Thyroid gland (tissue), 4 donors: ENCODE measurements at regions not wholly inside any gene's neighbourhood (a gene's known extent, or its start where the extent isn't known, plus 50 kb on each side); places are given as distances from the start of the nearest gene placed in this dataset.

Experiments
- DNase-seq, 2 donors: peaks; one replicate each; pipeline ENCODE4 v3.0.0-alpha.2; 2019
- H3K27ac ChIP-seq, 3 donors: fragments of 200-600 bp; sonication (generic); 1 replicate in 2 of 3; 2 replicates in 1 of 3; pipeline ENCODE4 v1.5.1; 2016 to 2019; ENCODE audit warnings: mild to moderate bottlenecking in 1 of 3, moderate library complexity in 1 of 3
- H3K27me3 ChIP-seq: fragments of 200-600 bp; sonication (generic); one replicate; pipeline ENCODE4 v1.5.1; 2019
- H3K36me3 ChIP-seq, 2 donors: fragments of 200-600 bp; sonication (generic); one replicate each; pipeline ENCODE4 v1.5.1; 2016 to 2019
- H3K4me1 ChIP-seq, 2 donors: fragments of 200-600 bp; sonication (generic); one replicate each; pipeline ENCODE4 v1.5.1; 2017 to 2019
- H3K4me3 ChIP-seq, 3 donors: fragments of 200-600 bp; sonication (generic); replicated peaks in 1 of 3; 1 replicate in 2 of 3; 2 replicates in 1 of 3; pipeline ENCODE4 v1.5.1; 2016; ENCODE audit warnings: mild to moderate bottlenecking in 1 of 3
- H3K9me3 ChIP-seq: fragments of 200-600 bp; sonication (generic); one replicate; pipeline ENCODE4 v1.5.1; 2017
- CTCF ChIP-seq, 6 experiments: fragments of 200-600 bp in 3 of 6; fragments of 450-650 bp in 3 of 6; sonication (generic) in 3 of 6; IDR thresholded peaks; one replicate each; pipeline ENCODE4 v1.5.1; 2016 to 2019; ENCODE audit warnings: antibody characterized with exemption in 6 of 6, mild to moderate bottlenecking in 2 of 6, inconsistent platforms in 1 of 6, moderate library complexity in 1 of 6
- POLR2A ChIP-seq, 2 donors: fragments of 450-650 bp; IDR thresholded peaks; one replicate each; pipeline ENCODE4 v1.6.1; 2017; ENCODE audit warnings: antibody characterized with exemption in 2 of 2, mild to moderate bottlenecking in 2 of 2, moderate library complexity in 1 of 2
- WGBS, 2 donors: methylation state at CpG; one replicate each; pipeline ENCODE4 v1.1.5; 2017; 5-methylcytosine and 5-hydroxymethylcytosine counted together
- intact Hi-C: fragments of 100-400 bp; cut with DNase I; formaldehyde crosslinking; loops from one replicate; pipeline ENCODE4 v1.15.1; 2023

- Histone ChIP-seq H3K36me3 (no peaks in the 10 kb centered on the region), H3K27me3 (no peaks in the 10 kb centered on the region), H3K9me3 (no peaks in the 10 kb centered on the region), H3K4me1 (peaks cover 0 to 4% of the 10 kb centered on the region in 2 donors), H3K4me3 (no peak overlapping the region), H3K27ac (no peak overlapping the region)
- WGBS, 2 donors: 45 to 55% methylated on average over 3 of the region's 3 CpGs
- intact Hi-C loops: no loop called here
- no peak for DNase-seq
- no peak for TF ChIP-seq CTCF (IDR thresholded peaks at IDR 0.05)
- TF ChIP-seq POLR2A (IDR thresholded peaks at IDR 0.05): no peak
Measured at GRCh38 chr1:14194511-14194910, 404.0 kb upstream of the KAZN start.

GRCh38 chr1:14205066-14205465, 393.4 kb upstream of the KAZN start:
- 92 to 100% methylated on average over 1 of the region's 1 CpG for WGBS, 2 donors

GRCh38 chr1:14215151-14215550, 383.3 kb upstream of the KAZN start:
- Histone ChIP-seq H3K27me3 (no peaks in the 10 kb centered on the region), H3K36me3 (no peaks in the 10 kb centered on the region), H3K27ac (no peak overlapping the region), H3K4me3 (no peak overlapping the region), H3K9me3 (no peaks in the 10 kb centered on the region), H3K4me1 (no peaks in the 10 kb centered on the region)
- intact Hi-C loops: no loop called here
- DNase-seq: no peak
- no peak for TF ChIP-seq CTCF (IDR thresholded peaks at IDR 0.05)
- TF ChIP-seq POLR2A (IDR thresholded peaks at IDR 0.05): no peak

More at GRCh38 chr1:14205066-14205465, 393.4 kb upstream of the KAZN start:
- no peak overlapping the region for H3K4me3 ChIP-seq
- no peak overlapping the region for H3K27ac ChIP-seq
- H3K36me3 ChIP-seq: no peaks in the 10 kb centered on the region
- intact Hi-C loops: no loop called here
- DNase-seq: no peak
- H3K9me3 ChIP-seq: no peaks in the 10 kb centered on the region
- TF ChIP-seq CTCF (IDR thresholded peaks at IDR 0.05): no peak
- H3K4me1 ChIP-seq: no peaks in the 10 kb centered on the region
- no peaks in the 10 kb centered on the region for H3K27me3 ChIP-seq

GRCh38 chr1:14217384-14217783, 381.1 kb upstream of the KAZN start:
- 96 to 100% methylated on average over 1 of the region's 1 CpG for WGBS, 2 donors
- H3K36me3 ChIP-seq: no peaks in the 10 kb centered on the region
- no peaks in the 10 kb centered on the region for H3K9me3 ChIP-seq
- H3K4me3 ChIP-seq: no peak overlapping the region
- no peaks in the 10 kb centered on the region for H3K4me1 ChIP-seq
- no peak for TF ChIP-seq CTCF (IDR thresholded peaks at IDR 0.05)
- TF ChIP-seq POLR2A (IDR thresholded peaks at IDR 0.05): no peak
- no peak overlapping the region for H3K27ac ChIP-seq
- no peak for DNase-seq
- intact Hi-C loops: no loop called here
- H3K27me3 ChIP-seq: no peaks in the 10 kb centered on the region

- Histone ChIP-seq H3K4me1 (no peaks in the 10 kb centered on the region), H3K36me3 (no peaks in the 10 kb centered on the region), H3K27ac (no peak overlapping the region), H3K27me3 (no peaks in the 10 kb centered on the region), H3K9me3 (no peaks in the 10 kb centered on the region), H3K4me3 (no peak overlapping the region)
- intact Hi-C loops: no loop called here
- WGBS, 2 donors: 71 to 86% methylated on average over 4 of the region's 4 CpGs
- TF ChIP-seq CTCF (IDR thresholded peaks at IDR 0.05) (no peak), POLR2A (IDR thresholded peaks at IDR 0.05) (no peak)
- DNase-seq: no peak
Measured at GRCh38 chr1:14220324-14220723, 378.2 kb upstream of the KAZN start.
